ENCODE measurements at regions not wholly inside any gene's neighbourhood (a gene's known extent, or its start where the extent isn't known, plus 50 kb on each side); places are given as distances from the start of the nearest gene placed in this dataset.

DNA sequence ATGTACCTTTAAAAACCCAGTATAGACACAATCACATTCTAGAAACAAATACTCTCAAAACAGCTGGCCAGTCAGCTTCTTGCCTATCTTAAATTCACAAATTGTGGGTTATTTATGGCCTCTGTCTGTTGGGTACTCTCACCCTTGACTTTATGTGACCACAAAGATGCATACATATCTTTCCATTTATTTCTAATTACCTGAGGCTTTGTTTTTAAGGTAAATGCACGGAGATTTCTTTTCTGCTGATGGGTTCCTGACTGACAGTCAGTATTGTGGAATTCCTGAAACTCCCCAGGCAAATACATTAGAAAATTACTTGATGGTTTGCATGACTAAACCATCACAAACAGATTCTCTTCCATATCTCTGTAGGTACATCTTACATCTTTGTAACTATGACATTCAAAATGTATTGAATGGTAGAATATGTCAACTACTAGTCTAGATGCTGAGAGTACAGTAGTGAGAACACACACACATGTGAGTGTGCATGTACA, 107.7 kb downstream of the EDEM1 start:
- Mint-ChIP-seq H3K4me1 (peaks cover 2% of the 10 kb centered on the region), H3K4me3 (no peak overlapping the region), H3K9me3 (no peaks in the 10 kb centered on the region), H3K36me3 (ENCODE audit: low read depth) (no peaks in the 10 kb centered on the region), H3K27me3 (peaks cover 4% of the 10 kb centered on the region), H3K27ac (no peak overlapping the region)
- POLR2A ChIA-PET, result no interaction called here
- DNase-seq, result no peak
- CTCF ChIA-PET, result no interaction called here

DNA sequence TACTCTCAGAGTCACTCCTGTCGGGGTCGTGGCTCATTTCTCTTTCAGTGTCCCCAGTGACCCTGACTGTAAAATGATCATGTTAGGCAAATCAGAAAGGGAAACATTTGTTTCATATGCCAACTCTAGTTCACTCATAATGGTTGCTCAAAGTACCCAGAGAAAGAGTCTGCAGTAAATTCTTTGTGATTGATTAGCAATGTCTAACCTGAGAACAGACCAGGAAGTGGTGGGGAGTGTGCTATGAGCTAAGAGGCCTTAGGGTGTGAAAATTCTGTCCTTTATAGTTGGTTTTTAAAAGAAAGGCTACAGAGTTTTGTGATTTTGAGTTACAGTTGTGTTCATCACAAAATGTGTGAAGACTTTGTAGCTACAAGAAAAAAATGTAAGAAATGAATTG, 108.9 kb downstream of the EDEM1 start:
- ChIA-PET CTCF (interaction anchor here (1.0 kb wide), 1 partner anchor 40 kb away, joined by 4 read pairs; no protein-coding TSS in a partner anchor), POLR2A (no interaction called here)
- H3K36me3 Mint-ChIP-seq (ENCODE audit: low read depth), result no peaks in the 10 kb centered on the region
- H3K4me1 Mint-ChIP-seq, result peaks cover 2% of the 10 kb centered on the region
- H3K27ac Mint-ChIP-seq, result no peak overlapping the region
- no peak overlapping the region for H3K4me3 Mint-ChIP-seq
- H3K27me3 Mint-ChIP-seq, result peaks cover 4% of the 10 kb centered on the region
- DNase-seq, result no peak
- H3K9me3 Mint-ChIP-seq, result no peaks in the 10 kb centered on the region

DNA sequence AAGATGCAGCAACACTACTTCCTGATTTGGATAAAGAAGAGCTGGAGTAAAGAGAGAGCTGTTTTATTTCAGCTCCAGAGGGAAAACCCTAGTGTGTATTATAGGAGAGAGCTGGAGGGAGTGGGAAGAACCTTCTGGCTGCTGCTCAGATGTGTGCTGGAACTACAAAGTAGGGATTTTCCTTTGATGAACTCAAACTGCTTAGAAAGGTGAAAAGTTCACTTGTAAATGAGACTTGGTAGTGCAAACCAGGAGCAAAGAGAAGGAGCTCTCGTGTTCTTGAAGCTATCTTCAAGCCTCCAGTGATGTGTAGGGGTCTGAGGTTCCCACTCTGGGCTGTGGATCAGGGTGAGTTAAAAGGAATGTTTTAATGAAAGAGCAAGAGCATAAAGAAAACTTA, 110.4 kb downstream of the EDEM1 start:
- no peaks in the 10 kb centered on the region for H3K9me3 Mint-ChIP-seq
- ChIA-PET CTCF (no interaction called here), POLR2A (no interaction called here)
- no peak overlapping the region for H3K27ac Mint-ChIP-seq
- peaks cover 2% of the 10 kb centered on the region for H3K4me1 Mint-ChIP-seq
- H3K36me3 Mint-ChIP-seq (ENCODE audit: low read depth), result no peaks in the 10 kb centered on the region
- H3K27me3 Mint-ChIP-seq, result peaks cover 4% of the 10 kb centered on the region
- no peak overlapping the region for H3K4me3 Mint-ChIP-seq
- no peak for DNase-seq

DNA sequence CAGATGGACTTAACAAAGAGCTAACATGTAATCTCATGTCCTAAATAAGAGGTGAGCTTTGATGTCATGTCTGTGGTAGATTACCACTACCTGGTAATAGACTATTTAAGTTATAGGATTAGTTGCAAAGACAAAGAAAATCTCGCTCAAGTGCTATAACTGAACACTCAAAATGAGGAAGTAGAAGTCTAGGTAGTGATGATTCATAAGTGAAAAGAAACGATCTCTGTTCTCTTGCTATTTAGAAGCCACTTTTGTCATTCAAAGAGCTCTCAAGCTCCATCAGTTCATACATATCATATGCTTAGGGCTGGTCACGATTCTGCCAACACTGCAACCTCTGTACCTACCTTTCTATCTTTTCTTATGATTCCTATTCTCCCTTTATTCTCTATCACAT, 110.9 kb downstream of the EDEM1 start:
- ChIA-PET POLR2A (no interaction called here), CTCF (no interaction called here)
- Mint-ChIP-seq H3K9me3 (no peaks in the 10 kb centered on the region), H3K27ac (no peak overlapping the region), H3K36me3 (ENCODE audit: low read depth) (no peaks in the 10 kb centered on the region), H3K27me3 (peaks cover 6% of the 10 kb centered on the region), H3K4me1 (peaks cover 2% of the 10 kb centered on the region), H3K4me3 (no peak overlapping the region)
- no peak for DNase-seq

DNA sequence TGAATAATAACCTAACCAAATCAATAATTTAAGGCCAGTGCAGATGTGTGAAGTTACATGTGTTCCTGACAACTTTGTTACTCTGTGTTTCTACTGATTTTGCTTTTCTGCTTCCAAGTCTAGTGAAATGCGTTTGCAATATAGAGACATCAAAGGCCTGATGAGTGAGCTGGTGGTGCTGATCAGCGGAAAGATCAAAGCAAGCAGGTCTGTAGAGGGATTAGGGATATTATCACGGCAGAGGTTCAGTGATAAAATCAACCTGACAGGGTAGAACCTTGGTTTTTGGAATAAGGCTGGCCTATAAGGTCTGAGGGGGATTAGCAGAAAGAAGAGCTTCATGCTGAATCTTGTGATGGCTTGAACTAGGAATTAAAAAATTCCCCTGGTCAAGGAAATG, 111.7 kb downstream of the EDEM1 start:
- Mint-ChIP-seq H3K9me3 (no peaks in the 10 kb centered on the region), H3K36me3 (ENCODE audit: low read depth) (no peaks in the 10 kb centered on the region), H3K4me1 (peaks cover 2% of the 10 kb centered on the region), H3K4me3 (no peak overlapping the region), H3K27me3 (peaks cover 6% of the 10 kb centered on the region), H3K27ac (no peak overlapping the region)
- ChIA-PET POLR2A (no interaction called here), CTCF (no interaction called here)
- DNase-seq, result no peak

DNA sequence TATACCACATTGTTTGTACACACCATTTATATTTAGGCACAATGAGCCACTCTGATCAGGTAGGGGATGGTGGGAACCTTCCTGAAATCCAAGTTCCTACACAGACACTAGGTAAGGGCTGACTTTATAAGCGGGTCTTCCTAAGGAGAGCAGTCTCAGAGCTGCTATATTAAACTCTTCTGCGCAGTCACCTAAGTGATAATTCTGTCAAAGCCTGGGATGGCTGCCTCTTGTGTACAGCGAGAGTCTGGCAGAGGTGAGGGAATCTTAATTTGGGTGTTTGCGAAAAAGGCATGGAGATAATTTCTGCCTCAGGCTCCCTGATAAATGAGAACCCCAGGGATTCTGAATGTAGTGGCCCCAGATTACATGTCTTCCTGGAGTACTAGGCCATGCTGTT, 113.1 kb downstream of the EDEM1 start:
- Mint-ChIP-seq H3K4me3 (no peak overlapping the region), H3K36me3 (ENCODE audit: low read depth) (no peaks in the 10 kb centered on the region), H3K27me3 (peaks cover 4% of the 10 kb centered on the region), H3K27ac (no peak overlapping the region), H3K9me3 (no peaks in the 10 kb centered on the region), H3K4me1 (peaks cover 2% of the 10 kb centered on the region)
- CTCF ChIA-PET, result no interaction called here
- POLR2A ChIA-PET, result no interaction called here
- DNase-seq, result no peak

DNA sequence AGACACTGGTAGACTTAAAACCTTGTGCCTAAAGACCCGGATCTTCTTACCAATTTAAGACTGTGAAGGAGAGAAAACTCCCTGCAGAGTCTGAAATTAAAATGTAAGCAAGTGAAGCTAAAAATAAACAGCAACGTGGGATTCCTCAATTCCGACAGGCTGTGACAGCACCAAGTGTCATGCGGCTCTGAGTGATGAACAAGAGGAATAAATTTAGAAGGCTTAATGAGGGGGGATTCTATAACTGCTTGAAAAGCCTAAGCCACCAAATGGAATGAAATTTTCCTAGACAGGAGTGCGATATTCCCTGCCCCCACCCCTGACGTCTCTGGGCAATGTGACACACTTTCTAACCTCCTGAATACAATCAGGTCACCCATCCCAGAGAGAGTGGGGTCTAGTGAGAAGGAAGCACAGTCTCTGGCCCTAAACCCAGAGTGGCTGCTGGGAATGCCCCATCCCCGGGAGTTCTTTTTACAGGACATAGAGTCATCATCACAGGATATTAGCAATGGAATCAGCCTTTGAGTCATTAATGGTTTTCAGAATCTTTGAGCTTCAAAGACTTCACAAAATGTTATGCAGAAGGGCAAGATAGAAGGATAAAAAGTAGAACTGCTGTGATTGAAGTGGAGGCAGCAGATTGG, 114.3 kb downstream of the EDEM1 start:
- peaks cover 4% of the 10 kb centered on the region for H3K27me3 Mint-ChIP-seq
- DNase-seq, result no peak
- no peak overlapping the region for H3K4me3 Mint-ChIP-seq
- POLR2A ChIA-PET, result no interaction called here
- CTCF ChIA-PET, result no interaction called here
- H3K4me1 Mint-ChIP-seq, result peaks cover 2% of the 10 kb centered on the region
- H3K27ac Mint-ChIP-seq, result no peak overlapping the region
- H3K9me3 Mint-ChIP-seq, result no peaks in the 10 kb centered on the region
- H3K36me3 Mint-ChIP-seq (ENCODE audit: low read depth), result no peaks in the 10 kb centered on the region

DNA sequence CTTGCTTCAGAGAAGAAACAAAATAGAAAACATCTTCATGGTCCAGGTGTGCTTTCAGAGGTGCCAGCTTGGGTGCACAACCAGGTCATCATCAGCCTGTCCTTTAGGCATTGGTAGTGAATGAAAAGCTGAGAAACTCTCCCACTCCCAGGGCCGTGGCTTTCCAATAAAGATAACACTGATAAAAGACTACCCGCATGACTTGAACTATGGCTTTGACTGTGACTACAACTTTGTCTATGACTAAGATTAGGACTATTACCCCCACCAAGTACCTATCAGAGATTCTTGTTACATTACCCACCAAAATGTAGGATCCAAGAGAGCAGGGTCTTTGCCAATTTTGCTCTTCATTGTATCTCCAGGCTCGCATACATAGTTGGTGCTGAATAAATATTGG, 115.2 kb downstream of the EDEM1 start:
- no peak for DNase-seq
- CTCF ChIA-PET, result no interaction called here
- Mint-ChIP-seq H3K36me3 (ENCODE audit: low read depth) (no peaks in the 10 kb centered on the region), H3K4me1 (peaks cover 2% of the 10 kb centered on the region), H3K9me3 (no peaks in the 10 kb centered on the region), H3K27me3 (peaks cover 4% of the 10 kb centered on the region), H3K27ac (no peak overlapping the region), H3K4me3 (no peak overlapping the region)
- POLR2A ChIA-PET, result no interaction called here

DNA sequence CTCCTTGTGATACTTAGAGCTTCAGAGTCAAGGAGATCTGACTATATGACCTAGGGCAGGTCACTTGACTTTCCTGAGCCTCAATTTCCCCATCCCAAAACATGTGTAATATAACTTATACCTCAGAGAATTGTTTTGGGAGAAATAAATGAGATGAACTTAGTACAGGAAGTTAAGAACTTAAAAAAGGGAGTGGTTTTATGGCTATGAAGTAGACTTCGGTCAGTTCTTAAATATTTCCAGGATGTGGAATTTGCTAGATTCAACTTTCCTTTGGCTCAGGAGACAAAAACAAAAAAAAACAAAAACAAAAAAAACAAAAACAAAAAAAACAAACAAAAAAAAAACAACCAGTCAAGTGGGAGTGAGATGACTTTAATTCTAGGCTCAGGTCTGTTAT, 116.7 kb downstream of the EDEM1 start:
- DNase-seq, result no peak
- ChIA-PET CTCF (no interaction called here), POLR2A (no interaction called here)
- Mint-ChIP-seq H3K27ac (no peak overlapping the region), H3K9me3 (no peaks in the 10 kb centered on the region), H3K4me3 (no peak overlapping the region), H3K36me3 (ENCODE audit: low read depth) (no peaks in the 10 kb centered on the region), H3K27me3 (peaks cover 4% of the 10 kb centered on the region), H3K4me1 (no peaks in the 10 kb centered on the region)

DNA sequence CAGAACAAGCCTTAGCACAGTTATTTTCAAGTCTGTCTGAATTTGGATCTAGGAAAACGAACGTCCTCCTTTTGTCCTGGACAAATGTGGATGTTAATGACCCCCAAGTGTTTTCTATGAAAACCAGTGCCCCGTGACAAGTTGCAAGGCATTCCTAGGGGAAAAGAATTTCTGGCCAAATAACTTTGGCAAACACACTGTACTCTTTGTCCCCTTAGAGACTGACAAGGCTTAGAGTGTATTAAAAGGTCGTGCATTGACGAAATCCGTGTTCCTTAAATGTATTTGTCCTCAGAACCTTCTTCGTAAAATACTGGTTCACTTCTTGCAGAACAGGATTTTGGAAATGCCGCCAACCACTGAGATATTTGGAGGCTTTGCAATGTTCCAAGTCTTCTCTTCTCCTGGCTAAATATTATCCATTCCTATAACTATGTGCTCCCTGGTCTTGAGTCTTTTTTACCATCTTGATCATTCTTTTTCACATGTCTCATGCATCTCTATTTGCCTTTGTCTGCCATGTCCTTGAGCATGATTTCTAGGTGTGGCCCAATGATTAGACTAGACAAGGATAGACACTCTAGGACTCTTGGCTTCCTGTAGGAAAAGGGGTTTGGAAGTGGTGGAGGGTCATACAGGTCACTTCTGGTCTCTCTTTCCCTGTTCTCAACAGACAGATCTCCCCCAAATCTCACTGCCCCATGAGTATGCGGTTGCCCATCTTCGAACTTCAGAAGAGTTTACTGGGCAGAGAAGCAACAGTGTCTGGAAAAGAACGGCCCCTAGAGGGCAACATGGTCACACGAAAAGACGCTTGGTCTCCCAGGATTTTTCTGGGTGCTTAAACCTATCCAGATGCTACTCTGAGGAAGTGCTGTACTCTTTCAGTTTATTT, 117.5 kb downstream of the EDEM1 start:
- Mint-ChIP-seq H3K4me3 (no peak overlapping the region), H3K36me3 (ENCODE audit: low read depth) (no peaks in the 10 kb centered on the region), H3K4me1 (no peaks in the 10 kb centered on the region), H3K27me3 (peaks cover 4% of the 10 kb centered on the region), H3K27ac (no peak overlapping the region), H3K9me3 (no peaks in the 10 kb centered on the region)
- CTCF ChIA-PET, result no interaction called here
- peak; percentile 35 for DNase-seq
- POLR2A ChIA-PET, result no interaction called here

DNA sequence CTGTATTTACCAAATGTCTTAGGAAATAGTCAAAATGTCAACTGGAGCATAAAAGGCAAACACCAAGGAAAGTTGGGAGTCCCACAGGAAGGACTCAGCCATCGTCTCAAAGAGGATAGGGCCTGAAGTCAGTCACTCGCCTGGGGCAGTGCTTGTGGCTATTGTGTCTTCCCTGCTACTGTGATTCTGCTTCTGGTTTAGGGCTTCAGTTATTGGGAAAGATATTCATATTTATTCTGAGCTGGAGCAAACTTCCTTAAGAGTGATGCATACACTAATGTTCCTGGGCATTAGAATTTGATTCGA, 118.1 kb downstream of the EDEM1 start:
- ChIA-PET POLR2A (no interaction called here), CTCF (interaction anchor here (0.5 kb wide), 1 partner anchor 12 kb away, joined by 3 read pairs; no protein-coding TSS in a partner anchor)
- H3K4me1 Mint-ChIP-seq, result no peaks in the 10 kb centered on the region
- H3K27ac Mint-ChIP-seq, result no peak overlapping the region
- H3K9me3 Mint-ChIP-seq, result no peaks in the 10 kb centered on the region
- no peaks in the 10 kb centered on the region for H3K36me3 Mint-ChIP-seq (ENCODE audit: low read depth)
- peaks cover 4% of the 10 kb centered on the region for H3K27me3 Mint-ChIP-seq
- no peak for DNase-seq
- H3K4me3 Mint-ChIP-seq, result no peak overlapping the region

DNA sequence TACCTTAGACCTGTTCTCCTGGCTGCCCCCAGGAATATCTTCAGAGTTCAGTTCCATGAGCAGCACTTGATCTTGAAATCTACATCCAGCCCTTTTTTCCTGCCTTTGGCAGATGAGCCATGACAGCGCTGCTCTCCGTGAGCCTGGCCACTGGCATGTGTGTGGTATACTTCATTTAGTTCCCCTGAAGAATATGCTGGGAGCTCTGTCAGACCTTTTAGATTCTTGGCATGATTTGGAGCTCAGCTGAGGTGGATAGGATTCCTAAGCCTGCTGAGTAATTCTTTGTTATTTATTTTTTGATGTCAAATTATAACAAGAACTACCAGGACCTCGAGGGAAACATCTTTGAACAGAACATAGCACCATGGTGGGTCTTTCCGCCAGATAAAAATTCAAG, 121.7 kb downstream of the EDEM1 start:
- Mint-ChIP-seq H3K36me3 (ENCODE audit: low read depth) (no peaks in the 10 kb centered on the region), H3K4me1 (no peaks in the 10 kb centered on the region), H3K27me3 (no peaks in the 10 kb centered on the region), H3K27ac (no peak overlapping the region), H3K4me3 (no peak overlapping the region), H3K9me3 (no peaks in the 10 kb centered on the region)
- POLR2A ChIA-PET, result interaction anchor here (0.6 kb wide), 1 partner anchor 47 kb away, joined by 5 read pairs; no protein-coding TSS in a partner anchor
- no peak for DNase-seq
- CTCF ChIA-PET, result interaction anchor here (0.6 kb wide), 1 partner anchor 9 kb away, joined by 3 read pairs; no protein-coding TSS in a partner anchor

DNA sequence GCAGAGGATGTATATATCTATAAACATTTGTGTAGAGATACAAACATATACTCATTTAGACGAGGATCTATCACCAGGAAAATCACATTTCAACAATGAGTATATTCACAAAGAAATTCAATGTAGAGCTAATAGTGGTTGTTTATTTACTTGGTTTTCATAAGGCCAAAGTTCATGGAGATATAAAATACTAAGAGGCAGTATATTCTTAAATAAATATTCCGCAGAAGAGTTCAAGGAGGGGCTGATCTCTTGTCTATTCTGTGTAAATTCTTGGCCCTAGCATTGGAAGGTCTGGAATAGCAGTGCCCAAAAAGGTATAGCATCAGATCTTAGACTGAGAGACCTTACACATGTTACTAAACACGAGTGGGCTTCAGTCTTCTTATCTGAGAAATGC, 122.1 kb downstream of the EDEM1 start:
- Mint-ChIP-seq H3K4me1 (no peaks in the 10 kb centered on the region), H3K27me3 (no peaks in the 10 kb centered on the region)
- POLR2A ChIA-PET, result interaction anchor here (0.6 kb wide), 1 partner anchor 47 kb away, joined by 5 read pairs; no protein-coding TSS in a partner anchor

More for the DNA sequence above, 122.1 kb downstream of the EDEM1 start:
- CTCF ChIA-PET, result interaction anchor here (0.6 kb wide), 1 partner anchor 10 kb away, joined by 3 read pairs; no protein-coding TSS in a partner anchor
- no peaks in the 10 kb centered on the region for H3K9me3 Mint-ChIP-seq
- no peak overlapping the region for H3K27ac Mint-ChIP-seq
- DNase-seq, result no peak
- H3K4me3 Mint-ChIP-seq, result no peak overlapping the region
- no peaks in the 10 kb centered on the region for H3K36me3 Mint-ChIP-seq (ENCODE audit: low read depth)
